ENCODE measurements at regions not wholly inside any gene's neighbourhood (a gene's known extent, or its start where the extent isn't known, plus 50 kb on each side); places are given as distances from the start of the nearest gene placed in this dataset.

DNA sequence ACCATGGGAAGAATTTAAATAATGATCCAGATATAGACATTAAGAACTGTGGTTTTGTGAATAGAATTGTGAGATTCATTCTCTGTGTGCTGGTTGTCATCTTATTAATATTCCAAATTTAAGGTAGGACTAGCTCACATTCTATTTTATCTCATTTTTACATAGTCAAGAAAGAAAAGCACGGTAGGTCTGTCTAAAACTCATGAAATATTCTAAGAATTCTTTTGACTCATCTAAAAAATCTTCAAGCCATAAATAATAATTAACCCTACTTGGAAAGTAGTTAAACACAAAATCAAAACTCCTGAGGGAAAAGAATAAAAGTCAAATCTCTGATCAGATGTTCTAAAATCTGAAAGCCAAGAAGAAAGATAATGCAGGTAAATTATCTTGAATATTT, 388.8 kb upstream of the CHAC2 start:
- TF ChIP-seq, protein P1, sequence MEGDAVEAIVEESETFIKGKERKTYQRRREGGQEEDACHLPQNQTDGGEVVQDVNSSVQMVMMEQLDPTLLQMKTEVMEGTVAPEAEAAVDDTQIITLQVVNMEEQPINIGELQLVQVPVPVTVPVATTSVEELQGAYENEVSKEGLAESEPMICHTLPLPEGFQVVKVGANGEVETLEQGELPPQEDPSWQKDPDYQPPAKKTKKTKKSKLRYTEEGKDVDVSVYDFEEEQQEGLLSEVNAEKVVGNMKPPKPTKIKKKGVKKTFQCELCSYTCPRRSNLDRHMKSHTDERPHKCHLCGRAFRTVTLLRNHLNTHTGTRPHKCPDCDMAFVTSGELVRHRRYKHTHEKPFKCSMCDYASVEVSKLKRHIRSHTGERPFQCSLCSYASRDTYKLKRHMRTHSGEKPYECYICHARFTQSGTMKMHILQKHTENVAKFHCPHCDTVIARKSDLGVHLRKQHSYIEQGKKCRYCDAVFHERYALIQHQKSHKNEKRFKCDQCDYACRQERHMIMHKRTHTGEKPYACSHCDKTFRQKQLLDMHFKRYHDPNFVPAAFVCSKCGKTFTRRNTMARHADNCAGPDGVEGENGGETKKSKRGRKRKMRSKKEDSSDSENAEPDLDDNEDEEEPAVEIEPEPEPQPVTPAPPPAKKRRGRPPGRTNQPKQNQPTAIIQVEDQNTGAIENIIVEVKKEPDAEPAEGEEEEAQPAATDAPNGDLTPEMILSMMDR (IDR thresholded peaks at IDR 0.05): no peak
- TF ChIP-seq POLR2AphosphoS5 (IDR thresholded peaks at IDR 0.05) (no peak), EP300 (IDR thresholded peaks at IDR 0.05) (no peak)

Measured in suprapubic skin (tissue), 4 donors.